ENCODE measurements at regions not wholly inside any gene's neighbourhood (a gene's known extent, or its start where the extent isn't known, plus 50 kb on each side); places are given as distances from the start of the nearest gene placed in this dataset.
A peak's percentile ranks its signal among the peaks of the same experiment; 100 is the strongest.

- intact Hi-C loops (cut with DNase I; ENCODE audit: low total_unique reads), result no loop called here
- Histone ChIP-seq H3K9me3 (no peaks in the 10 kb centered on the region), H3K36me3 (no peaks in the 10 kb centered on the region), H3K4me1 (peaks cover 0 to 12% (median 0%) of the 10 kb centered on the region in 6 donors), H3K4me3 (no peak overlapping the region), H3K27me3 (replicated peaks in 1 of 7) (no peaks in the 10 kb centered on the region), H3K27ac (peak overlapping the region in 3 of 8 donors; percentile 3 to 59 (median 17))
- DNase-seq, result no peak
- TF ChIP-seq POLR2AphosphoS5 (IDR thresholded peaks at IDR 0.05) (no peak), CTCF (IDR thresholded peaks at IDR 0.05 in 8 of 11, conservative IDR thresholded peaks at IDR 0.05 in 3 of 11) (no peak), POLR2A (IDR thresholded peaks at IDR 0.05) (no peak)
- WGBS, 5 donors, result 66 to 78% (median 72%) methylated on average over 3 of the region's 3 CpGs
Observed at GRCh38 chr7:41491883-41492471, 210.9 kb downstream of the INHBA start.

- intact Hi-C loops (cut with DNase I; ENCODE audit: low total_unique reads), result no loop called here
Observed at GRCh38 chr7:41491308-41491707, 211.6 kb downstream of the INHBA start.

GRCh38 chr7:41489885-41490284, 213.0 kb downstream of the INHBA start:
- DNase-seq, result no peak
- Histone ChIP-seq H3K4me1 (peaks cover 0 to 12% (median 0%) of the 10 kb centered on the region in 6 donors), H3K9me3 (no peaks in the 10 kb centered on the region), H3K4me3 (no peak overlapping the region), H3K27ac (peak overlapping the region in 3 of 8 donors; percentile 29 to 59 (median 42)), H3K27me3 (replicated peaks in 1 of 7) (no peaks in the 10 kb centered on the region), H3K36me3 (no peaks in the 10 kb centered on the region)
- intact Hi-C loops (cut with DNase I; ENCODE audit: low total_unique reads), result no loop called here
- 64 to 98% (median 78%) methylated on average over 2 of the region's 2 CpGs for WGBS, 5 donors
- TF ChIP-seq CTCF (IDR thresholded peaks at IDR 0.05 in 8 of 11, conservative IDR thresholded peaks at IDR 0.05 in 3 of 11) (no peak), POLR2AphosphoS5 (IDR thresholded peaks at IDR 0.05) (no peak), POLR2A (IDR thresholded peaks at IDR 0.05) (no peak)

More at GRCh38 chr7:41491308-41491707, 211.6 kb downstream of the INHBA start:
- Histone ChIP-seq H3K36me3 (no peaks in the 10 kb centered on the region), H3K4me1 (peaks cover 0 to 12% (median 0%) of the 10 kb centered on the region in 6 donors), H3K4me3 (no peak overlapping the region), H3K27ac (peak overlapping the region in 4 of 8 donors; percentile 17 to 59 (median 30)), H3K27me3 (replicated peaks in 1 of 7) (no peaks in the 10 kb centered on the region), H3K9me3 (no peaks in the 10 kb centered on the region)
- TF ChIP-seq CTCF (IDR thresholded peaks at IDR 0.05 in 8 of 11, conservative IDR thresholded peaks at IDR 0.05 in 3 of 11) (no peak), POLR2A (IDR thresholded peaks at IDR 0.05) (no peak), POLR2AphosphoS5 (IDR thresholded peaks at IDR 0.05) (no peak)
- WGBS, 5 donors, result 55 to 77% (median 64%) methylated on average over 5 of the region's 5 CpGs
- no peak for DNase-seq

- H3K27me3 ChIP-seq (replicated peaks in 1 of 7), result no peaks in the 10 kb centered on the region
- H3K4me1 ChIP-seq, result peaks cover 0 to 9% (median 0%) of the 10 kb centered on the region in 6 donors
- 53 to 86% (median 75%) methylated on average over 7 of the region's 7 CpGs for WGBS, 5 donors
- no peak overlapping the region for H3K4me3 ChIP-seq
- H3K9me3 ChIP-seq, result no peaks in the 10 kb centered on the region
- H3K36me3 ChIP-seq, result no peaks in the 10 kb centered on the region
- intact Hi-C loops (cut with DNase I; ENCODE audit: low total_unique reads), result no loop called here
- peak overlapping the region in 4 of 8 donors; percentile 2 to 50 (median 16) for H3K27ac ChIP-seq
- TF ChIP-seq CTCF (IDR thresholded peaks at IDR 0.05 in 8 of 11, conservative IDR thresholded peaks at IDR 0.05 in 3 of 11) (no peak), POLR2AphosphoS5 (IDR thresholded peaks at IDR 0.05) (no peak), POLR2A (IDR thresholded peaks at IDR 0.05) (no peak)
- DNase-seq, result no peak
Observed at GRCh38 chr7:41487229-41487940, 215.5 kb downstream of the INHBA start.
